Spleen (tissue), 11 donors: ENCODE measurements at regions not wholly inside any gene's neighbourhood (a gene's known extent, or its start where the extent isn't known, plus 50 kb on each side); places are given as distances from the start of the nearest gene placed in this dataset.

Experiments used
- DNase-seq: peaks from one replicate; pipeline ENCODE4 v3.0.0-alpha.2; 2020
- H3K27ac ChIP-seq, 8 donors: fragments of 200-600 bp; sonication (generic) in 7 of 8; 1 replicate in 4 of 8; 2 replicates in 4 of 8; pipeline versions ENCODE4 v1.5.0 to v1.8.0; 2016 to 2021; ENCODE audit warnings: inconsistent platforms in 4 of 8, mild to moderate bottlenecking in 4 of 8, moderate library complexity in 1 of 8
- H3K27me3 ChIP-seq, 7 donors: fragments of 200-600 bp; sonication (generic) in 6 of 7; replicated peaks in 1 of 7; 1 replicate in 4 of 7; 2 replicates in 3 of 7; pipeline versions ENCODE4 v1.5.0 to v1.8.0; 2016 to 2021; ENCODE audit warnings: inconsistent platforms in 3 of 7, mild to moderate bottlenecking in 1 of 7
- H3K36me3 ChIP-seq, 6 donors: fragments of 200-600 bp; sonication (generic) in 5 of 6; 1 replicate in 4 of 6; 2 replicates in 2 of 6; pipeline versions ENCODE4 v1.5.0 to v1.8.0; 2016 to 2021; ENCODE audit warnings: inconsistent platforms in 2 of 6
- H3K4me1 ChIP-seq, 6 donors: fragments of 200-600 bp; sonication (generic) in 5 of 6; 1 replicate in 3 of 6; 2 replicates in 3 of 6; pipeline versions ENCODE4 v1.5.0 to v1.8.0; 2016 to 2021; ENCODE audit warnings: inconsistent platforms in 3 of 6
- H3K4me3 ChIP-seq, 8 donors: fragments of 200-600 bp; sonication (generic) in 7 of 8; 1 replicate in 4 of 8; 2 replicates in 4 of 8; pipeline versions ENCODE4 v1.5.0 to v1.8.0; 2016 to 2021; ENCODE audit warnings: inconsistent platforms in 4 of 8, mild to moderate bottlenecking in 4 of 8, moderate library complexity in 2 of 8
- H3K9me3 ChIP-seq, 8 donors: fragments of 200-600 bp; sonication (generic) in 7 of 8; 1 replicate in 4 of 8; 2 replicates in 4 of 8; pipeline versions ENCODE4 v1.5.0 to v1.8.0; 2016 to 2021; ENCODE audit warnings: inconsistent platforms in 4 of 8
- CTCF ChIP-seq, 11 experiments: fragments of 200-600 bp in 7 of 11; fragments of 450-650 bp in 4 of 11; sonication (generic) in 4 of 11; IDR thresholded peaks in 8 of 11; conservative IDR thresholded peaks in 3 of 11; 1 replicate in 7 of 11; 2 replicates in 4 of 11; pipeline versions ENCODE4 v1.4.0 to v1.8.0; 2016 to 2021; ENCODE audit warnings: antibody characterized with exemption in 11 of 11, inconsistent platforms in 4 of 11, mild to moderate bottlenecking in 1 of 11
- POLR2A ChIP-seq, 3 donors: fragments of 450-650 bp; IDR thresholded peaks; one replicate each; pipeline ENCODE4 v1.5.1; 2017; ENCODE audit warnings: antibody characterized with exemption in 3 of 3, mild to moderate bottlenecking in 1 of 3
- POLR2AphosphoS5 ChIP-seq, 3 donors: sonication (generic); formaldehyde crosslinking; IDR thresholded peaks; one replicate each; pipeline ENCODE4 v1.5.1; 2017; ENCODE audit warnings: antibody characterized with exemption in 3 of 3
- WGBS, 5 donors: extraction: QIAGEN DNeasy Blood & Tissue Kit in 3 of 5; methylation state at CpG; one replicate each; pipeline versions ENCODE4 v1.1.5 to v1.1.7; 2013 to 2018; 5-methylcytosine and 5-hydroxymethylcytosine counted together
- intact Hi-C: fragments of 100-400 bp; cut with DNase I; formaldehyde crosslinking; loops from one replicate; pipeline ENCODE4 v1.15.0; 2023; ENCODE audit warnings: low total_unique reads
- donor health status: healthy with polysubstance abuse.
- donor health status: DM: no; HTN: no; CAD: no; lungs with moderate emphysema.
- donor health status: DM: no; HTN: no; CAD: no.
- donor health status: Bipolar disorder and iron deficiency.
- donor health status: healthy.
- donor health status: DM: no; HTN: no; CAD: no.
- donor health status: DM: yes; HTN: yes; CAD: no.

- Histone ChIP-seq H3K27ac (no peak overlapping the region), H3K9me3 (peaks cover 0 to 6% (median 0%) of the 10 kb centered on the region in 8 donors), H3K36me3 (no peaks in the 10 kb centered on the region), H3K27me3 (no peaks in the 10 kb centered on the region), H3K4me1 (no peaks in the 10 kb centered on the region), H3K4me3 (no peak overlapping the region)
- TF ChIP-seq CTCF (IDR thresholded peaks at IDR 0.05 in 8 of 11, conservative IDR thresholded peaks at IDR 0.05 in 3 of 11) (no peak), POLR2A (IDR thresholded peaks at IDR 0.05) (no peak), POLR2AphosphoS5 (IDR thresholded peaks at IDR 0.05) (no peak)
- intact Hi-C loops, result no loop called here
- DNase-seq, result no peak
These were observed 100.7 kb downstream of the NUP35 start for GRCh38 chr2:183224948-183225347.

- 92 to 97% (median 96%) methylated on average over 1 of the region's 1 CpG for WGBS, 5 donors
These were observed 102.9 kb downstream of the NUP35 start for GRCh38 chr2:183227176-183227575.

GRCh38 chr2:183229386-183229785, 105.1 kb downstream of the NUP35 start:
- Histone ChIP-seq H3K27ac (no peak overlapping the region), H3K4me1 (no peaks in the 10 kb centered on the region), H3K9me3 (peaks cover 0 to 10% (median 0%) of the 10 kb centered on the region in 8 donors), H3K4me3 (no peak overlapping the region), H3K36me3 (no peaks in the 10 kb centered on the region), H3K27me3 (no peaks in the 10 kb centered on the region)
- WGBS, 5 donors, result 80 to 84% (median 82%) methylated on average over 2 of the region's 2 CpGs
- no peak for DNase-seq
- intact Hi-C loops, result no loop called here
- TF ChIP-seq POLR2AphosphoS5 (IDR thresholded peaks at IDR 0.05), result no peak
- TF ChIP-seq CTCF (IDR thresholded peaks at IDR 0.05 in 8 of 11, conservative IDR thresholded peaks at IDR 0.05 in 3 of 11), result no peak
- TF ChIP-seq POLR2A (IDR thresholded peaks at IDR 0.05), result no peak

More at GRCh38 chr2:183227176-183227575, 102.9 kb downstream of the NUP35 start:
- DNase-seq, result no peak
- Histone ChIP-seq H3K36me3 (no peaks in the 10 kb centered on the region), H3K27me3 (no peaks in the 10 kb centered on the region), H3K4me3 (no peak overlapping the region), H3K4me1 (no peaks in the 10 kb centered on the region), H3K9me3 (peaks cover 0 to 6% (median 0%) of the 10 kb centered on the region in 8 donors), H3K27ac (no peak overlapping the region)
- no peak for TF ChIP-seq POLR2AphosphoS5 (IDR thresholded peaks at IDR 0.05)
- no peak for TF ChIP-seq CTCF (IDR thresholded peaks at IDR 0.05 in 8 of 11, conservative IDR thresholded peaks at IDR 0.05 in 3 of 11)
- TF ChIP-seq POLR2A (IDR thresholded peaks at IDR 0.05), result no peak
- intact Hi-C loops, result no loop called here

- TF ChIP-seq CTCF (IDR thresholded peaks at IDR 0.05 in 8 of 11, conservative IDR thresholded peaks at IDR 0.05 in 3 of 11), result no peak
- TF ChIP-seq POLR2AphosphoS5 (IDR thresholded peaks at IDR 0.05), result no peak
- no peak for TF ChIP-seq POLR2A (IDR thresholded peaks at IDR 0.05)
- Histone ChIP-seq H3K27ac (no peak overlapping the region), H3K4me3 (no peak overlapping the region), H3K27me3 (no peaks in the 10 kb centered on the region), H3K9me3 (peaks cover 0 to 4% (median 0%) of the 10 kb centered on the region in 8 donors), H3K36me3 (no peaks in the 10 kb centered on the region), H3K4me1 (no peaks in the 10 kb centered on the region)
- DNase-seq, result no peak
- 72 to 91% (median 80%) methylated on average over 1 of the region's 1 CpG for WGBS, 5 donors
- intact Hi-C loops, result no loop called here
These were observed 108.1 kb downstream of the NUP35 start for GRCh38 chr2:183232161-183232865.
